Activated naive CD8-positive, alpha-beta T cell (primary cell): ENCODE measurements at regions not wholly inside any gene's neighbourhood (a gene's known extent, or its start where the extent isn't known, plus 50 kb on each side); places are given as distances from the start of the nearest gene placed in this dataset.

ENCODE experiments used
- H3K27ac Mint-ChIP-seq: one replicate; pipeline ENCODE4 v1.8.0; 2021; ENCODE audit warnings: mixed read lengths
- H3K27me3 Mint-ChIP-seq: one replicate; pipeline ENCODE4 v1.8.0; 2021; ENCODE audit warnings: mixed read lengths
- H3K36me3 Mint-ChIP-seq: one replicate; pipeline ENCODE4 v1.8.0; 2021; ENCODE audit warnings: mixed read lengths
- H3K4me1 Mint-ChIP-seq: one replicate; pipeline ENCODE4 v1.8.0; 2021; ENCODE audit warnings: low read depth, mixed read lengths
- H3K4me3 Mint-ChIP-seq: one replicate; pipeline ENCODE4 v1.8.0; 2021; ENCODE audit warnings: mild to moderate bottlenecking, mixed read lengths
- H3K9me3 Mint-ChIP-seq: one replicate; pipeline ENCODE4 v1.8.0; 2021; ENCODE audit warnings: low read depth, mixed read lengths

GRCh38 chr5:38757451-38758245 lies 88.2 kb upstream of the OSMR start:
- H3K27me3 Mint-ChIP-seq = peaks cover 6% of the 10 kb centered on the region
- H3K9me3 Mint-ChIP-seq = no peaks in the 10 kb centered on the region

GRCh38 chr5:38758774-38759600 lies 86.8 kb upstream of the OSMR start:
- Mint-ChIP-seq H3K27me3 (peaks cover 3% of the 10 kb centered on the region), H3K4me1 (no peaks in the 10 kb centered on the region), H3K4me3 (no peak overlapping the region), H3K9me3 (no peaks in the 10 kb centered on the region), H3K36me3 (no peaks in the 10 kb centered on the region), H3K27ac (no peak overlapping the region)

More at GRCh38 chr5:38757451-38758245, 88.2 kb upstream of the OSMR start:
- Mint-ChIP-seq H3K4me3 (no peak overlapping the region), H3K36me3 (no peaks in the 10 kb centered on the region), H3K4me1 (no peaks in the 10 kb centered on the region), H3K27ac (no peak overlapping the region)

GRCh38 chr5:38764937-38765391 lies 80.8 kb upstream of the OSMR start:
- Mint-ChIP-seq H3K27ac (no peak overlapping the region), H3K9me3 (peaks cover 4% of the 10 kb centered on the region), H3K27me3 (peaks cover 6% of the 10 kb centered on the region), H3K4me3 (no peak overlapping the region), H3K4me1 (no peaks in the 10 kb centered on the region), H3K36me3 (no peaks in the 10 kb centered on the region)

GRCh38 chr5:38765399-38765861 lies 80.4 kb upstream of the OSMR start:
- peaks cover 4% of the 10 kb centered on the region for H3K9me3 Mint-ChIP-seq
- no peaks in the 10 kb centered on the region for H3K4me1 Mint-ChIP-seq
- no peak overlapping the region for H3K27ac Mint-ChIP-seq
- peaks cover 6% of the 10 kb centered on the region for H3K27me3 Mint-ChIP-seq
- H3K4me3 Mint-ChIP-seq = no peak overlapping the region
- H3K36me3 Mint-ChIP-seq = no peaks in the 10 kb centered on the region

GRCh38 chr5:38766151-38766550 lies 79.7 kb upstream of the OSMR start:
- Mint-ChIP-seq H3K36me3 (no peaks in the 10 kb centered on the region), H3K27ac (no peak overlapping the region), H3K4me3 (no peak overlapping the region), H3K27me3 (peaks cover 6% of the 10 kb centered on the region), H3K4me1 (no peaks in the 10 kb centered on the region), H3K9me3 (peaks cover 4% of the 10 kb centered on the region)

- H3K27ac Mint-ChIP-seq = no peak overlapping the region
- peaks cover 4% of the 10 kb centered on the region for H3K9me3 Mint-ChIP-seq
- H3K27me3 Mint-ChIP-seq = peaks cover 13% of the 10 kb centered on the region
- H3K36me3 Mint-ChIP-seq = no peaks in the 10 kb centered on the region
- H3K4me1 Mint-ChIP-seq = no peaks in the 10 kb centered on the region
- H3K4me3 Mint-ChIP-seq = no peak overlapping the region
These were observed 77.2 kb upstream of the OSMR start for GRCh38 chr5:38768412-38769211.

GRCh38 chr5:38772471-38772870 lies 73.3 kb upstream of the OSMR start:
- H3K4me3 Mint-ChIP-seq = no peak overlapping the region
- no peaks in the 10 kb centered on the region for H3K36me3 Mint-ChIP-seq
- H3K27me3 Mint-ChIP-seq = peaks cover 12% of the 10 kb centered on the region
- H3K4me1 Mint-ChIP-seq = no peaks in the 10 kb centered on the region
- H3K9me3 Mint-ChIP-seq = no peaks in the 10 kb centered on the region
- H3K27ac Mint-ChIP-seq = no peak overlapping the region

- H3K27me3 Mint-ChIP-seq = peaks cover 12% of the 10 kb centered on the region
- H3K4me1 Mint-ChIP-seq = no peaks in the 10 kb centered on the region
- H3K27ac Mint-ChIP-seq = no peak overlapping the region
- no peaks in the 10 kb centered on the region for H3K36me3 Mint-ChIP-seq
- no peaks in the 10 kb centered on the region for H3K9me3 Mint-ChIP-seq
- no peak overlapping the region for H3K4me3 Mint-ChIP-seq
These were observed 70.5 kb upstream of the OSMR start for GRCh38 chr5:38775218-38775840.

GRCh38 chr5:38776149-38776896 lies 69.5 kb upstream of the OSMR start:
- H3K36me3 Mint-ChIP-seq = no peaks in the 10 kb centered on the region
- peaks cover 4% of the 10 kb centered on the region for H3K9me3 Mint-ChIP-seq
- H3K4me1 Mint-ChIP-seq = no peaks in the 10 kb centered on the region

GRCh38 chr5:38777111-38777510 lies 68.7 kb upstream of the OSMR start:
- no peak overlapping the region for H3K4me3 Mint-ChIP-seq
- peaks cover 4% of the 10 kb centered on the region for H3K9me3 Mint-ChIP-seq
- no peak overlapping the region for H3K27ac Mint-ChIP-seq
- H3K27me3 Mint-ChIP-seq = peaks cover 18% of the 10 kb centered on the region
- H3K36me3 Mint-ChIP-seq = no peaks in the 10 kb centered on the region
- no peaks in the 10 kb centered on the region for H3K4me1 Mint-ChIP-seq

More at GRCh38 chr5:38776149-38776896, 69.5 kb upstream of the OSMR start:
- Mint-ChIP-seq H3K27ac (no peak overlapping the region), H3K4me3 (no peak overlapping the region), H3K27me3 (peaks cover 17% of the 10 kb centered on the region)

- H3K27me3 Mint-ChIP-seq = peaks cover 13% of the 10 kb centered on the region
- H3K27ac Mint-ChIP-seq = no peak overlapping the region
- no peaks in the 10 kb centered on the region for H3K4me1 Mint-ChIP-seq
- H3K4me3 Mint-ChIP-seq = no peak overlapping the region
- no peaks in the 10 kb centered on the region for H3K36me3 Mint-ChIP-seq
- H3K9me3 Mint-ChIP-seq = peaks cover 4% of the 10 kb centered on the region
These were observed 65.5 kb upstream of the OSMR start for GRCh38 chr5:38780316-38780715.

- Mint-ChIP-seq H3K9me3 (peaks cover 8% of the 10 kb centered on the region), H3K36me3 (no peaks in the 10 kb centered on the region), H3K27ac (no peak overlapping the region), H3K4me1 (no peaks in the 10 kb centered on the region), H3K27me3 (peaks cover 12% of the 10 kb centered on the region), H3K4me3 (no peak overlapping the region)
These were observed 64.9 kb upstream of the OSMR start for GRCh38 chr5:38780945-38781344.

- Mint-ChIP-seq H3K9me3 (peaks cover 10% of the 10 kb centered on the region), H3K4me1 (no peaks in the 10 kb centered on the region), H3K27ac (no peak overlapping the region), H3K4me3 (no peak overlapping the region), H3K36me3 (no peaks in the 10 kb centered on the region), H3K27me3 (peaks cover 8% of the 10 kb centered on the region)
These were observed 63.5 kb upstream of the OSMR start for GRCh38 chr5:38782180-38782835.
